ENCODE measurements at regions not wholly inside any gene's neighbourhood (a gene's known extent, or its start where the extent isn't known, plus 50 kb on each side); places are given as distances from the start of the nearest gene placed in this dataset.

DNA sequence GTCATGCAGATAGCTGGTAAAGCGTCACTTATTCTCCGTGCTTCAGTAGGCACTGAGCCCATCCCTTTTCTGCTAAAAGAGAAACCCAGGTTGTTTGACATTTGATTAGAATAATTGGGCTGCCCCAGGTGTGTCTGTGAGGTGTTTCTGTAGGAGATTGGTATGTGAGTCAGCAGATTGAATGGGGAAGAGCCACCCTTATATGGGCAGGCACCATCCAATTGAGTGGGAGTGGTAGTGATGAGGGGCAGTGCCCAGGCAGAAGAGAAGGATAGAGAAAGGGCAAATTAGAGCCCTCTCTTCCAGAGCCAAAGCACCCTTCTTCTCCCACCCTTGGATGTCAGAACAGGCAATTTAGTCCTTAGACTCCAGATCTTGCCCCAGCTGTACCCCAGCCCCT lies 384.3 kb upstream of the GBE1 start:
- TF ChIP-seq ZNF699 (CRISPR knock-in tag; IDR thresholded peaks at IDR 0.05; ENCODE audit: insufficient replicate concordance) (no peak), HNRNPK (IDR thresholded peaks at IDR 0.05; ENCODE audit: low read depth, low read length, poor library complexity, severe bottlenecking) (no peak), TOE1 (IDR thresholded peaks at IDR 0.05; ENCODE audit: borderline replicate concordance) (no peak), TOE1 (CRISPR knock-in tag; IDR thresholded peaks at IDR 0.05; ENCODE audit: borderline replicate concordance, low read depth) (no peak), TFAP4 (CRISPR knock-in tag; IDR thresholded peaks at IDR 0.05; ENCODE audit: borderline replicate concordance) (no peak), IRF1 (CRISPR knock-in tag; IDR thresholded peaks at IDR 0.05; ENCODE audit: borderline replicate concordance) (no peak), SMAD4 (CRISPR knock-in tag; conservative IDR thresholded peaks at IDR 0.05) (no peak), FIP1L1 (IDR thresholded peaks at IDR 0.05; ENCODE audit: low read depth, low read length, poor library complexity, severe bottlenecking) (no peak), CBX5 (IDR thresholded peaks at IDR 0.05; ENCODE audit: borderline replicate concordance, low read depth) (no peak)
- TF ChIP-seq, protein P1, sequence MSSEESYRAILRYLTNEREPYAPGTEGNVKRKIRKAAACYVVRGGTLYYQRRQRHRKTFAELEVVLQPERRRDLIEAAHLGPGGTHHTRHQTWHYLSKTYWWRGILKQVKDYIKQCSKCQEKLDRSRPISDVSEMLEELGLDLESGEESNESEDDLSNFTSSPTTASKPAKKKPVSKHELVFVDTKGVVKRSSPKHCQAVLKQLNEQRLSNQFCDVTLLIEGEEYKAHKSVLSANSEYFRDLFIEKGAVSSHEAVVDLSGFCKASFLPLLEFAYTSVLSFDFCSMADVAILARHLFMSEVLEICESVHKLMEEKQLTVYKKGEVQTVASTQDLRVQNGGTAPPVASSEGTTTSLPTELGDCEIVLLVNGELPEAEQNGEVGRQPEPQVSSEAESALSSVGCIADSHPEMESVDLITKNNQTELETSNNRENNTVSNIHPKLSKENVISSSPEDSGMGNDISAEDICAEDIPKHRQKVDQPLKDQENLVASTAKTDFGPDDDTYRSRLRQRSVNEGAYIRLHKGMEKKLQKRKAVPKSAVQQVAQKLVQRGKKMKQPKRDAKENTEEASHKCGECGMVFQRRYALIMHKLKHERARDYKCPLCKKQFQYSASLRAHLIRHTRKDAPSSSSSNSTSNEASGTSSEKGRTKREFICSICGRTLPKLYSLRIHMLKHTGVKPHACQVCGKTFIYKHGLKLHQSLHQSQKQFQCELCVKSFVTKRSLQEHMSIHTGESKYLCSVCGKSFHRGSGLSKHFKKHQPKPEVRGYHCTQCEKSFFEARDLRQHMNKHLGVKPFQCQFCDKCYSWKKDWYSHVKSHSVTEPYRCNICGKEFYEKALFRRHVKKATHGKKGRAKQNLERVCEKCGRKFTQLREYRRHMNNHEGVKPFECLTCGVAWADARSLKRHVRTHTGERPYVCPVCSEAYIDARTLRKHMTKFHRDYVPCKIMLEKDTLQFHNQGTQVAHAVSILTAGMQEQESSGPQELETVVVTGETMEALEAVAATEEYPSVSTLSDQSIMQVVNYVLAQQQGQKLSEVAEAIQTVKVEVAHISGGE (CRISPR knock-in tag; IDR thresholded peaks at IDR 0.05) = no peak
- TF ChIP-seq, protein P2, sequence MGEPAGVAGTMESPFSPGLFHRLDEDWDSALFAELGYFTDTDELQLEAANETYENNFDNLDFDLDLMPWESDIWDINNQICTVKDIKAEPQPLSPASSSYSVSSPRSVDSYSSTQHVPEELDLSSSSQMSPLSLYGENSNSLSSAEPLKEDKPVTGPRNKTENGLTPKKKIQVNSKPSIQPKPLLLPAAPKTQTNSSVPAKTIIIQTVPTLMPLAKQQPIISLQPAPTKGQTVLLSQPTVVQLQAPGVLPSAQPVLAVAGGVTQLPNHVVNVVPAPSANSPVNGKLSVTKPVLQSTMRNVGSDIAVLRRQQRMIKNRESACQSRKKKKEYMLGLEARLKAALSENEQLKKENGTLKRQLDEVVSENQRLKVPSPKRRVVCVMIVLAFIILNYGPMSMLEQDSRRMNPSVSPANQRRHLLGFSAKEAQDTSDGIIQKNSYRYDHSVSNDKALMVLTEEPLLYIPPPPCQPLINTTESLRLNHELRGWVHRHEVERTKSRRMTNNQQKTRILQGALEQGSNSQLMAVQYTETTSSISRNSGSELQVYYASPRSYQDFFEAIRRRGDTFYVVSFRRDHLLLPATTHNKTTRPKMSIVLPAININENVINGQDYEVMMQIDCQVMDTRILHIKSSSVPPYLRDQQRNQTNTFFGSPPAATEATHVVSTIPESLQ (CRISPR knock-in tag; IDR thresholded peaks at IDR 0.05) = no peak
